ENCODE measurements at regions not wholly inside any gene's neighbourhood (a gene's known extent, or its start where the extent isn't known, plus 50 kb on each side); places are given as distances from the start of the nearest gene placed in this dataset.

DNA sequence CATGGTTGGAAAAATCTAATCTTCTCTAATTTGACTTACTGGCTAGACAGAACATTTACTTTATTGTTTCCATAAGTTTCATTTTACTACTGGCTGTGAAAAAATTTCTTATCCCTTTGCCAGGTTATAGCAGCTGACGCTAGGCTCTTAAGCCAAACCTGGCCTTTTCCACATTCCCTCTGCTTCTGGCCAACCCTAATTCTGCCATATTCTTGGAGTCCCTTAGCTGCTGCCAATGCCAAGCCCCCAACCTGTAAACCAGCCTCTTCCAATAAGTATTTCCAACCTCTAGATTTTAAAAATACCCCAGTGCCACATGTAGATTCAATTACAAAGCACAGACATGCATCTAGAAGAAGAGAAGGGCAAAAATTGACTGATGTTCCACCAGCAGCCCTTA is 452.3 kb upstream of the MEX3C start:
- WGBS (ENCODE audit: insufficient coverage, low coverage, missing lambda C conversion rate): 0% methylated on average over 1 of the region's 1 CpG
- no peak for ATAC-seq
- Histone ChIP-seq H3K27ac (ENCODE audit: extremely low read depth, low read depth, low read length) (no peak overlapping the region), H2AFZ (ENCODE audit: low read depth, low read length) (no peak overlapping the region), H4K20me1 (replicated peaks; ENCODE audit: control insufficient read depth, insufficient read depth, low read length) (no peaks in the 10 kb centered on the region), H3K27me3 (ENCODE audit: control insufficient read depth in 2 of 2, insufficient read depth in 2 of 2, low read length in 2 of 2) (no peaks in the 10 kb centered on the region), H3K4me3 (no peak overlapping the region), H3K9me1 (ENCODE audit: control insufficient read depth, insufficient read depth, low read length) (no peaks in the 10 kb centered on the region), H3K9me3 (replicated peaks; ENCODE audit: control insufficient read depth, insufficient read depth, low read depth, low read length) (no peaks in the 10 kb centered on the region), H3K4me2 (ENCODE audit: insufficient read depth, low read length) (no peak overlapping the region), H3K9ac (ENCODE audit: insufficient read depth in 1 of 2, low read depth in 2 of 2, low read length in 2 of 2) (no peak overlapping the region), H3K79me2 (ENCODE audit: control insufficient read depth, insufficient read depth, low read length) (no peaks in the 10 kb centered on the region), H3K36me3 (ENCODE audit: control insufficient read depth, insufficient read depth, low read length) (no peaks in the 10 kb centered on the region), H3K4me1 (replicated peaks in 1 of 2; ENCODE audit: control insufficient read depth in 2 of 2, insufficient read depth in 2 of 2, low read length in 2 of 2) (no peaks in the 10 kb centered on the region)
- no peak for FAIRE-seq
- BruUV-seq (replicated peaks): no TSS peak
- DNase-seq (ENCODE audit: extremely low read depth in 1 of 4, low spot score in 3 of 4): no peak
- ChIA-PET POLR2A (no interaction called here), CTCF (ENCODE audit: low intra/inter-chr PET ratio) (interaction anchor here (0.6 kb wide), 1 partner anchor 1592 kb away, joined by 3 read pairs; no protein-coding TSS in a partner anchor)
- intact Hi-C loops (cut with micrococcal nuclease): no loop called here
- in situ Hi-C loops (cut with MboI): loop anchor here (25.0 kb wide), 1 partner anchor 537 kb away; no protein-coding TSS in a partner anchor
- TF ChIP-seq POLR2AphosphoS2 (IDR thresholded peaks at IDR 0.05; ENCODE audit: low read length) (no peak), FUS (optimal IDR thresholded peaks at IDR 0.05; ENCODE audit: low read depth, low read length) (no peak), FOSL1 (tag; conservative IDR thresholded peaks at IDR 0.05) (no peak), ZFP36 (IDR thresholded peaks at IDR 0.05; ENCODE audit: low read depth, low read length, partially characterized antibody) (no peak), RREB1 (CRISPR knock-in tag; IDR thresholded peaks at IDR 0.05) (no peak), HMBOX1 (IDR thresholded peaks at IDR 0.05) (no peak), LEF1 (IDR thresholded peaks at IDR 0.05) (no peak), NR2C1 (IDR thresholded peaks at IDR 0.05) (no peak), NR2C1 (tag; IDR thresholded peaks at IDR 0.05) (no peak), TCF3 (CRISPR knock-in tag; IDR thresholded peaks at IDR 0.05) (no peak), ZNF589 (CRISPR knock-in tag; IDR thresholded peaks at IDR 0.05; ENCODE audit: low read depth) (no peak), BCOR (IDR thresholded peaks at IDR 0.05) (no peak), STAG1 (CRISPR knock-in tag; IDR thresholded peaks at IDR 0.05; ENCODE audit: borderline replicate concordance) (no peak), KDM4B (IDR thresholded peaks at IDR 0.05; ENCODE audit: borderline replicate concordance in 2 of 2, low read depth in 1 of 2) (no peak), FOXJ3 (CRISPR knock-in tag; IDR thresholded peaks at IDR 0.05) (no peak)
- TF ChIP-seq, protein P1, sequence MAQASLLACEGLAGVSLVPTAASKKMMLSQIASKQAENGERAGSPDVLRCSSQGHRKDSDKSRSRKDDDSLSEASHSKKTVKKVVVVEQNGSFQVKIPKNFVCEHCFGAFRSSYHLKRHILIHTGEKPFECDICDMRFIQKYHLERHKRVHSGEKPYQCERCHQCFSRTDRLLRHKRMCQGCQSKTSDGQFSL (CRISPR knock-in tag; IDR thresholded peaks at IDR 0.05): no peak
- TF ChIP-seq, protein P1 (tag; IDR thresholded peaks at IDR 0.05): no peak

All from K562 (cell line).